HK-2 (cell line): ENCODE measurements at regions not wholly inside any gene's neighbourhood (a gene's known extent, or its start where the extent isn't known, plus 50 kb on each side); places are given as distances from the start of the nearest gene placed in this dataset.
"Not testable (repeated sequence)": the region's sequence is repeated elsewhere in the genome, so short reads cannot be mapped to it uniquely, and the experiment has no call there.

ENCODE experiments used
- DNase-seq: peaks from one replicate; pipeline ENCODE4 v3.0.0-alpha.2; 2018; ENCODE audit not compliant: unreplicated experiment

GRCh38 chr11:11010624-11011127 lies 152.8 kb upstream of the ZBED5 start:
- no peak for DNase-seq

DNA sequence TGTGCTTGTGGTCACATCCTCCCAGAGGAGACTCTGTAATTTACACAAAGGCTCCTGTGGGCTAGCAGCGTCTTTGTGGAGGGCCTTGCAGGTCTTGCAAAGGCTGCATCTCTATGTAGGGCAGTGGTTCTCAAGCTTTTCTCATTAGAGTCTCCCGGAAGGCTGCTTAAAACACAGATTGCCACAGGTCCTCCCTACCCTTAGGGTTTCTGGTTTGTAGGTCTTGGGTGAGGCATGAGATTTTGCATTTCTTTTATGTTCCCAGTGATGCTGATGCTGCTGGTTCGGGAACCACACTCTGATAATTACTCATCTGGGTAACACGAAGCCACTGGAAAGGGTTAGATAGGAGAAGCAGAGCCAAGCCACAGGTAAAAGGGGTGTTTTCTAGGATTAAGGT lies 151.3 kb upstream of the ZBED5 start:
- no peak for DNase-seq

GRCh38 chr11:11004069-11004468 lies 146.2 kb upstream of the ZBED5 start:
- DNase-seq = no peak

DNA sequence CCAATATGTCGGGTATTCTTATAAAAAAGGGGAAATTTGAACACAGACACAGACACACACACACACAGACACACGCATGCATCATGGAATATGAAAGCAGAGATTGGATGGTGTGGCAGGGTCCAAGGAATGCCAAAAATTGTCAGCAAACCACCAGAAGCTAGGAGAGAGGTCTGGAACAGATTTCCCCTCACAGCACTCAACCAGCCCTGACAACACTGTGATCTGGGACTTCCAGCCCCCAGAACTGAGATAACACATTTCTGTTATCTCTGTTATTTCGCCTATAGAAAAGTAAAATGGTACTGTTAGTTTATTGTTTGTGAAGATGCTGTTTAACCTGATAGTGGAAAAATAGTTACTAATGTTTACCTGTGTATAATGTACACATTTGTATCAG lies 145.4 kb upstream of the ZBED5 start:
- DNase-seq = no peak

- DNase-seq = no peak
Measured at GRCh38 chr11:11000579-11001283, 142.9 kb upstream of the ZBED5 start.

DNA sequence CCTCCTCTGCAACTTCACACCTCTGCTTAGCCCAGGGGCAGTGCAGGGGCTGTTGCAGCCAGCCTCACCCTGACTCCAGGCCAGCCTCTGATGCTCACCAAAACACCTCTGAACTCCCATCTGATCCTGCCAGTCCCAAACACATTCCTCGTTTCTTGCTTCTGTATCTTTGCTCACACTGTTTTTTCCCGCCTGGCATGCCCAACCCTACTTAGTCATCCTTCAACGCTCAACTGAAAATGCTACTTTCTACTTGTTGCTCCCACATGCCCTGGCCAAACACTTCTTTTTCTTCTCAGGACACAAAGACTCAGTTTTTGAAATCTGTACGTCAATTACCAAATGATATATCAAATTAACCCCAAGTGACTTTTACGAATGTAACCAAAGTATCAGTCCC lies 140.8 kb upstream of the ZBED5 start:
- DNase-seq = no peak

DNA sequence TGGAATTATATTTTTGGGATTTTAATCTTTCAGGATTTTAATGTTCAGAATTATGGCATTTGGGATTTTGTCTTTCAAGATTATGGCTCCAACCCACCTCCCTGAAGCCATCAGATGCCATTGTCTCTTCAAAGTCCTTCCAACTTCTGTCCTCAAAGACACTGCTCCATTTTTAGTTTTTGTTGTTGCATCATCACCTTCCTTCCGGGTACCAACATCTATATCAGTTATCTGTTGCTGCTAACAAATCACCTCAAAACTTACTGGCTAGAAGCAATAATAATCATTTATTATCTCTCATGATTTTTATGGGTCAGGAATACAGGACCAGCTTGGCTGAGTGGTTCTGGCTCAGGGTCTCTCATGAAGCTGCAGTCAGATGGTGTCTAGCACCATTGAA lies 138.8 kb upstream of the ZBED5 start:
- DNase-seq = no peak

DNA sequence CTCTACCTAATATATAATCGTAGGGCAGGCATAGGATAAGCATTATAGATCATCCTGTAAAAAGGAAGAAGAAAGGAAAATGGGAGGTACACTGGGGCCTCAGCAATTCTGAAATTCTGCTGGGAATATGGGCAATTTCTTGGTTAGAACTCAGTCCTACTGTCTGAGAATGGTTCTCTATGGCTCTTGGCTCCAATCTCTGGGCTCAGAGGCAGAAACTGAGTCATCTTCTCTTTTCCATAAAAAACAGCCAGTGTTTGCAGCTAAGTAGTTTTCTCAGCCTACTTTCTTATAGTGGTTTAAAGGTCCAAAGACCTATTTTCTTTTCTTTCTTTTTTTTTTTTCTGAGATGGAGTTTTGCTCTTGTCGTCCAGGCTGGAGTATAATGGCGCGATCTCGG lies 135.8 kb upstream of the ZBED5 start:
- DNase-seq = no peak

GRCh38 chr11:10993186-10993585 lies 135.3 kb upstream of the ZBED5 start:
- DNase-seq = no peak

DNA sequence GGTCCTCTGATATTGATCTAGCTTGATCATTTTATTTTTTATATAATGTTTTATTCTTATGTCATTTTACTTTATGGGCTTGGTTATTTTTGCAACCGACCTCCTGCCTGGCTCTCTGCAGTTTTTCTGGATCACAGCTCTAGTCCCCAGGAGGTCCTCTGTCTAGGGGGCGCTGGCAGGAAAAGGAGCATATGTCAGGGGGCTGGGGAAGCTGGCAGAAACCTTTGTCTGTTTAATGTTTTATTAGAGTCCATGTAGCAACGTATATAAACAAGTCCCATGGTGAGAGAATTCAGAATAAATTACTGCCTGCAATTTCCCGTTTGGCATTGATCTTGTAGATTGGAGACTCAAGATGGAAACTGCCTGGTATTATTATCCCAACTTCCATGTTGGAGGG lies 133.5 kb upstream of the ZBED5 start:
- DNase-seq = no peak

DNA sequence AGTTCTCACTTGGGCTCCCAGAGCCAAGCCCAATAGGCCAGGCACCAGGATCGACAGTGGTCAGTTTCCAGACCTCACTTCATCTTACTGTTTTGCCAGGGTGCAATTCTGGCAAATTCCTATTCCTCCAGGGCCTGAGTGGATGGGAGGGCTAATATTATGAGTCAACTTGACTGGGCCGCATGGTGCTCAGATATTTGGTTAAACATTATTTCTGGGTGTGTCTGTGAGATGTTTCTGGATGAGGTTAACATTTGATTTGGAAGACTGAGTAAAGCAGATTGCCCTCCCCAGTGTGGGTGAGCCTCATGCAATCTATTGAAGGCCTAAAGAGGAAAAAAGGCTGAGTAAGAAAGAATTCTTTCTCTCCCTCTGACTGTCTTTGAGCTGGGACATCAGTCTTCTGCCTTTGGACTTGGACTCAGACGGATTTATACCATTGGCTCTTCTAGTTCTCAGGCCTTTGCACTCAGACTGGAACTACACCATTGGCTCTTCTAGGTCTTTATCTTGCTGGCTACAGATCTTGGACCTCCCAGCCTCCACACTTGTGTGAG lies 132.9 kb upstream of the ZBED5 start:
- no peak for DNase-seq

- no peak for DNase-seq
Measured at GRCh38 chr11:10990160-10990559, 132.3 kb upstream of the ZBED5 start.

DNA sequence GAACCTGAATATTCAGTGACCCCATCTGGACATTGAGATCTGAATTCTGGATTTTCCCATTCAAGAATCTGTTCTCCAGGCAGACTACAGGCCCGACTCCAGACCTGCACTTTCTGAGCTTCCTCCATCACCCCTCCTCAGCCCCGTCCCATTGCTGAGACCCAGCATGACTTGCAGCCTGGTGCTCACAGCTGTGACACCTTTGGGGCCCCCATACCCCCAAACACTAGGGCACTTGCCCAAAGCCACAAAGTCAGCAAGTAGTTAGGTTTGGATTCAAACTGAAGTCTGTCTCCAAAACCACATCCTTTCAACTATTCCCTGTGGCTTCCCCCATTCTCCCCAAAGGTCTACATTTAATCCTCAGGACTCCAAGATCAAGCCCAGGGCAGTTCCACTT lies 128.2 kb upstream of the ZBED5 start:
- DNase-seq = no peak

DNA sequence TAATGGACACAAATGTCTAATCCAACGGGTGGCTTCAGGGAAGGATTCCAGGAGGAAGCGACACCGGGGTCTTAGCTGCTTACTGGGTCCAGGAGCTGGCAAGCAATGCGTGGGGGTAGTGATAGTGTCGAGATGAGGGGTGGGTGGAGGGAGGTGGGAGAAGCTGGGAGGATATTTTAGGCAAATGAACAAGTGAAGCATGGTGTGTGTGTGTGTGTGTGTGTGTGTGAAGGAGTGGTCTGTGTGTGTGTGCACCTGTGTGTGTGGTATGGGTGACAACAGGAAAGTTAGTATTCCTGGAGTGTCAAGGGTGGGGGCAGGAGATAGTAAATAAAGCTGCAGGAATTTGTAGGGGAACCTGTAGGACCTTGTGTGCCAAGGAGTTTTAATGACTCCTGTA lies 126.9 kb upstream of the ZBED5 start:
- DNase-seq = no peak

GRCh38 chr11:10984250-10984649 lies 126.4 kb upstream of the ZBED5 start:
- DNase-seq = no peak

DNA sequence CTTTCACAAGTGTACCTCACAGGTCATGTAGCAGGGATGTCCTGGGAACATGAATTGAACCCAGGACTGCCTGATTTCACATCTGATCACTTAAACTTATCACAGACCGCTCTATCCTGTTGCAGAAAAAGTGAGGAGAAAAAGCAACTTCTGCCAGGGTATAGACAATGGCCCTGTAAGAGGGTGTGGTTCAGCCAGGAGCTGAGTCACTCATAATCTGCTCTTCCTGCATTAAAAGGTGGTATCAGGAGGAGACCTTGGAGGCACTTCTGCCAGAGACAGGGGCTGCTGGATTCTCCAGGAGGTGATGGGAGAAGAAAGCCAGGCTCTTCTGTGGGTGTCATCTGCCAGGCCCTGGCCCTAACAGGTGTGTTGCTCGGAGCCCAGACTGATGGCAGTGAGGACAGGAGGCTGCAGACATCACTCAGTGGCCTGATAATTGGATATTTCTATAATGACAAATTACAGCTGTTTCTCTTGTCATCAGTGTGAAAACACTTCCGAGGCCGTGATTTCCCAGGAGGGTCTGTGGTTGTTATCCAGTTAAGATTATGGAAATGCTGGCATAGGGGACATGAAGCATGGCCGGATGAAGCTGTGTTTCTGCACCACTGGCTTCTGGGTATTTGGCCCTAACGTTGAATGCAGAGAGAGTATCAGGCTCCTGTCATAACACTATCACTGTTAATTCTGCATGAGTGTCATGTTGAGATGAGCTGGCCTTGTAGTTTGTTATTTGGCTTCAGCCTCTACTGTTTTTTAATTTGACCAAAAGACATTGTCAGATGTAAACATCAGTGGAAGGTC lies 125.1 kb upstream of the ZBED5 start:
- DNase-seq = no peak

- DNase-seq = no peak
Measured at GRCh38 chr11:10979529-10979928, 121.7 kb upstream of the ZBED5 start.

- no peak for DNase-seq
Measured at GRCh38 chr11:10978198-10978597, 120.3 kb upstream of the ZBED5 start.

- DNase-seq = no peak
Measured at GRCh38 chr11:10975287-10975721, 117.5 kb upstream of the ZBED5 start.

GRCh38 chr11:10973416-10973815 lies 115.6 kb upstream of the ZBED5 start:
- DNase-seq = no peak

- no peak for DNase-seq
Measured at GRCh38 chr11:10970926-10971325, 113.1 kb upstream of the ZBED5 start.

- DNase-seq = no peak
Measured at GRCh38 chr11:10969387-10969786, 111.5 kb upstream of the ZBED5 start.

DNA sequence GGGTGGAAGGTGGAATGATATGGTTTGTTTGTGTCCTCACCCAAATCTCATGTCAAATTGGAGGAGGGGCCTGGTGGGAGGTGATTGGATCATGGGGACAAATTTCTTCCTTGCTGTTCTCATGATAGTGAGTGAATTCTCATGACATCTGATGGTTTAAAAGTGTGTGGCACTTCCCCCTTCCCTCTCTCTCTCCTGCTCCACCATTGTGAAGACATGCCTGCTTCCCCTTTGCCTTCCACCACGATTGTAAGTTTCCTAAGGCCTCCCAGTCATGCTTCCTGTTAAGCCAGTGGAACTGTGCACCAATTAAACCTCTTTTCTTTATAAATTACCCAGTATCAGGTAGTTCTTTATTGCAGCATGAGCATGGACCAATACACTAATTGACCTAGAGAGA lies 99.0 kb upstream of the ZBED5 start:
- not testable (repeated sequence) for DNase-seq
